Mesendoderm (in vitro differentiated cells): ENCODE measurements at regions not wholly inside any gene's neighbourhood (a gene's known extent, or its start where the extent isn't known, plus 50 kb on each side); places are given as distances from the start of the nearest gene placed in this dataset.
"Not testable (repeated sequence)": the region's sequence is repeated elsewhere in the genome, so short reads cannot be mapped to it uniquely, and the experiment has no call there.

Source experiments
- DNase-seq: peaks from one replicate; pipeline ENCODE4 v3.0.0; 2013
- H2AK5ac ChIP-seq: 2 replicates; pipeline ENCODE4 v1.6.1; 2013; ENCODE audit warnings: low read length, inconsistent platforms
- H2BK120ac ChIP-seq: 2 replicates; pipeline ENCODE4 v1.6.1; 2013; ENCODE audit warnings: low read depth, mild to moderate bottlenecking, low read length, moderate library complexity, mixed read lengths
- H2BK15ac ChIP-seq: replicated peaks from 2 replicates; pipeline ENCODE4 v1.6.1; 2013; ENCODE audit warnings: low read depth, mild to moderate bottlenecking, moderate library complexity
- H2BK5ac ChIP-seq: 2 replicates; pipeline ENCODE4 v1.6.1; 2013; ENCODE audit warnings: low read length, inconsistent platforms
- H3K18ac ChIP-seq: 2 replicates; pipeline ENCODE4 v1.6.1; 2013; ENCODE audit warnings: mild to moderate bottlenecking, low read length, mixed read lengths
- H3K23ac ChIP-seq: one replicate; pipeline ENCODE4 v1.6.1; 2013; ENCODE audit warnings: low read length
- H3K27ac ChIP-seq: 2 replicates; pipeline ENCODE4 v1.5.1; 2013; ENCODE audit warnings: low read depth, mild to moderate bottlenecking, inconsistent platforms, low read length, moderate library complexity
- H3K27me3 ChIP-seq: 2 replicates; pipeline ENCODE4 v1.6.1; 2013; ENCODE audit warnings: low read length, control low read depth, mild to moderate bottlenecking, inconsistent platforms; ENCODE audit not compliant: insufficient read depth, poor library complexity
- H3K36me3 ChIP-seq: 2 replicates; pipeline ENCODE4 v1.6.1; 2013; ENCODE audit warnings: low read length, inconsistent platforms; ENCODE audit not compliant: control insufficient read depth, insufficient read depth
- H3K4ac ChIP-seq: one replicate; pipeline ENCODE4 v1.6.1; 2013; ENCODE audit warnings: low read depth, mild to moderate bottlenecking, low read length, moderate library complexity
- H3K4me1 ChIP-seq: 2 replicates; pipeline ENCODE4 v1.6.1; 2013; ENCODE audit warnings: low read depth, low read length, inconsistent platforms; ENCODE audit not compliant: control insufficient read depth
- H3K4me2 ChIP-seq: 2 replicates; pipeline ENCODE4 v1.6.1; 2013; ENCODE audit warnings: low read length
- H3K4me3 ChIP-seq: 2 replicates; pipeline ENCODE4 v1.5.1; 2013; ENCODE audit warnings: mild to moderate bottlenecking, low read length
- H3K56ac ChIP-seq: one replicate; pipeline ENCODE4 v1.6.1; 2013; ENCODE audit warnings: low read length
- H3K79me1 ChIP-seq: 2 replicates; pipeline ENCODE4 v1.6.1; 2013; ENCODE audit warnings: low read length, inconsistent platforms
- H3K79me2 ChIP-seq: 2 replicates; pipeline ENCODE4 v1.6.1; 2013; ENCODE audit warnings: mild to moderate bottlenecking, low read length; ENCODE audit not compliant: control insufficient read depth, insufficient read depth
- H3K9ac ChIP-seq: 2 replicates; pipeline ENCODE4 v1.6.1; 2013; ENCODE audit warnings: low read length, inconsistent platforms
- H4K5ac ChIP-seq: one replicate; pipeline ENCODE4 v1.6.1; 2013; ENCODE audit warnings: low read length
- H4K8ac ChIP-seq: one replicate; pipeline ENCODE4 v1.6.1; 2013; ENCODE audit warnings: low read depth, mild to moderate bottlenecking, control low read depth, low read length, moderate library complexity
- WGBS: extraction: QIAGEN DNeasy Blood & Tissue Kit; methylation state at CpG from one replicate; pipeline ENCODE4 v1.1.7; 2013; ENCODE audit warnings: low lambda C conversion rate, missing lambda C conversion rate; ENCODE audit not compliant: insufficient coverage; ENCODE audit errors: extremely low coverage; 5-methylcytosine and 5-hydroxymethylcytosine counted together

DNA sequence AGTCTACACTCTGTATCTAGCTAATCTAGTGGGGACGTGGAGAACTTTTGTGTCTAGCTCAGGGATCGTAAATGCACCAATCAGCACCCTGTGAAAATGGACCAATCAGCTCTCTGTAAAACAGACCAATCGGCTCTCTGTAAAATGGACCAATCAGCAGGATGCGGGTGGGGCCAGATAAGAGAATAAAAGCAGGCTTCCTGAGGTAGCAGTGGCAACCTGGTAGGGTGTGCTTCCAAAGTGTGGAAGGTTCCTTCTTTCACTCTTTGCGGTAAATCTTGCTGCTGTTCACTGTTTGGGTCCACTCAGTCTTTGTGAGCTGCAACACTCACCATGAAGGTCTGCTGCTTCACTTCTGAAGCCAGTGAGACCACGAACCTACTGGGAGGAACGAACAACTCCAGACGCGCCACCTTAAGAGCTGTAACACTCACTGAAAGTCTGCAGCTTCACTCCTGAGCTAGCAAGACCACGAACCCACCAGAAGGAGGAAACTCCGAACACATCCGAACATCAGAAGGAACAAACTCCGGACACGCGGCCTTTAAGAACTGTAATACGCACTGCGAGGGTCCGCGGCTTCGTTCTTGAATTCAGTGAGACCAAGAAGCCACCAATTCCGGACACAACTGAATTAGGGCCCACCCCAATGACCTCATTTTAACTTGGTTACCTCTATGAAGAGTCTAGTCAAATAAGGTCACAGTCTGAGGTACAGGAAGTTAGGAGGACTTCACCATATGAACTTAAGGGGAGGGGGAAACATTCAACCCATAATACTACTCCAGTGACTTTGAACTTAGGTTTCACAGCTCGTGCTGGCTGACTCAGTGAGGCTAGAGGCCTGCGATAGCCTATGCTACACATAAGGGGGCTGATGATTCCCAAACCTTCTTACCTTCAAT is 59.8 kb upstream of the LPGAT1 start:
- not testable (repeated sequence) for H3K4me3 ChIP-seq

GRCh38 chr1:211889307-211890090 is 58.9 kb upstream of the LPGAT1 start:
- H2AK5ac ChIP-seq, H2BK15ac ChIP-seq, H4K5ac ChIP-seq, H3K79me1 ChIP-seq, H4K8ac ChIP-seq, H2BK120ac ChIP-seq, H3K4me2 ChIP-seq, H3K27me3 ChIP-seq, H3K79me2 ChIP-seq, H3K4me3 ChIP-seq, H2BK5ac ChIP-seq, H3K4me1 ChIP-seq, H3K23ac ChIP-seq, H3K4ac ChIP-seq, H3K27ac ChIP-seq, H3K36me3 ChIP-seq: not testable (repeated sequence)
- Histone ChIP-seq H3K56ac (peak overlapping the region; percentile 82), H3K18ac (peak overlapping the region; percentile 32), H3K9ac (peak overlapping the region; percentile 50)
- WGBS = no CpG with 5 or more reads among the region's 50 CpGs
- DNase-seq = peak; percentile 48

More for the DNA sequence above, 59.8 kb upstream of the LPGAT1 start:
- not testable (repeated sequence) for DNase-seq, H2BK5ac ChIP-seq, H4K5ac ChIP-seq, H2AK5ac ChIP-seq, H2BK15ac ChIP-seq, H3K9ac ChIP-seq, H2BK120ac ChIP-seq, H3K18ac ChIP-seq, H3K4ac ChIP-seq, H3K79me2 ChIP-seq, H3K4me2 ChIP-seq, H3K56ac ChIP-seq, H4K8ac ChIP-seq, H3K36me3 ChIP-seq, H3K27me3 ChIP-seq, H3K79me1 ChIP-seq, H3K4me1 ChIP-seq, H3K27ac ChIP-seq, H3K23ac ChIP-seq
- no CpG with 5 or more reads among the region's 23 CpGs for WGBS

DNA sequence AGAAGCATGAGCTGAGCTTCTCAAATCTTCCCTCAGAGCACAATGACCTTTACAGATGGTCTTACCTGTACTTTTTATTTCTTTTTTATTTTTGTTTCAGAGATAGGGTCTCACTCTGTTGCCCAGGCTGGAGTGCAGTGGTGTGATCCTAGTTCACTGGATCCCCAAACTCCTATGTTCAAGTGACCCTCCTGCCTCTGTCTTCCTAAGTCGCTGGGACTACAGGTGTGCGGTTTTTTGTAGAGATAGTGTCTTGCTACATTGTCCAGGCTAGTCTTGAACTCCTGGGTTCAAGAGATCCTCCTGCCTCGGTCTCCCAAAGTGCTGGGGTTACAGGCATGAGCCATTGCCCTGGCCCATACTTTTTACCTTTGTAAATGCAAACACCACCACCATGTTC is 56.0 kb upstream of the LPGAT1 start:
- H3K4me2 ChIP-seq = no peak overlapping the region
- no CpG with 5 or more reads among the region's 3 CpGs for WGBS

DNA sequence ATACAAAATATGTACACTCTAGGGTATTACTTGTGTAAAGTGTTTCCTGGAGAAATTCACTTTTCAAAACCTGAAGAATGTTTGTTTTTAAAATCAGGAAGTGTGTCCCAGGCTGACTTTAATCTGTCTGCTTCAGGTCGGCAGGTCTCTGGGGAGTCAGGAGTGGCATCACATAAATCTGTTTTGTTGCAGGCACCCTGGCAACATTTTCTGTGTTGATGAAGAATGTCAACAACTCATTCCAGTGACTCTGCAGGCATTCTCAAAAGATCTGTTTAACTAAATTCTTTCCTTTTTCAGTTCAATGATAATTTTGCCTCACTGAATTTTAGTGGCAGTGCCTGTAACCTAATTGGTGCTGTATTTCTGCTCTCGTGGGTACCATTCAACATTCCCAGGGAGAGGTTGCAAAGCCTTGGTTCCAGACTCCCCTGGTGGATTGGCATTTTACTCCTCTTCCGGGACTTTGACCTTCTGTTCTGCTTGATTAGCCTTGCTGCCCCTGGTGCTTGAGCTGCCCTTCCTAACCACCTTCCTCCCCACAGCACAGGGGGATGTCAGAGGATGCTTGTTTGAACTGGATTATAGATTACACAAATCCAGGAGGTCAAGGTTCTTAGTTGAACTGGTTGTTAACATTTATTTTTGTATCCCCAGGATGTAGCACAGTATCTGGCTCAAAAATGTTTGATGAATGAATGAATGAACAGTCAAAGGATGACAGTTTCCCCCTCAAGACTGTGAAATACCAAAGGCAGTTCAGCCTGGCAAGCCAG is 55.4 kb upstream of the LPGAT1 start:
- Histone ChIP-seq H3K79me2 (no peaks in the 10 kb centered on the region), H2BK15ac (no peak overlapping the region), H3K4me3 (no peak overlapping the region), H3K23ac (no peak overlapping the region), H3K18ac (no peak overlapping the region), H2AK5ac (no peak overlapping the region), H4K8ac (no peak overlapping the region), H3K9ac (no peak overlapping the region), H3K4ac (no peak overlapping the region), H3K36me3 (no peaks in the 10 kb centered on the region), H2BK5ac (no peak overlapping the region), H3K56ac (no peak overlapping the region), H3K4me2 (no peak overlapping the region), H2BK120ac (no peak overlapping the region), H4K5ac (no peak overlapping the region), H3K4me1 (peaks cover 2% of the 10 kb centered on the region), H3K27me3 (no peaks in the 10 kb centered on the region), H3K27ac (no peak overlapping the region), H3K79me1 (no peaks in the 10 kb centered on the region)
- no peak for DNase-seq
- no CpG with 5 or more reads among the region's 3 CpGs for WGBS

More for the DNA sequence above, 56.0 kb upstream of the LPGAT1 start:
- Histone ChIP-seq H3K36me3 (no peaks in the 10 kb centered on the region), H2BK15ac (no peak overlapping the region), H2AK5ac (no peak overlapping the region), H2BK5ac (no peak overlapping the region), H2BK120ac (no peak overlapping the region), H3K79me1 (no peaks in the 10 kb centered on the region), H3K9ac (no peak overlapping the region), H3K4ac (no peak overlapping the region), H4K8ac (no peak overlapping the region), H3K56ac (no peak overlapping the region), H4K5ac (no peak overlapping the region), H3K18ac (no peak overlapping the region), H3K27me3 (no peaks in the 10 kb centered on the region), H3K4me1 (peaks cover 2% of the 10 kb centered on the region), H3K23ac (no peak overlapping the region), H3K27ac (no peak overlapping the region), H3K4me3 (no peak overlapping the region), H3K79me2 (no peaks in the 10 kb centered on the region)
- DNase-seq = no peak

- Histone ChIP-seq H4K5ac (no peak overlapping the region), H2BK5ac (no peak overlapping the region), H3K4ac (no peak overlapping the region), H3K23ac (no peak overlapping the region), H3K79me1 (no peaks in the 10 kb centered on the region), H2AK5ac (no peak overlapping the region), H3K79me2 (no peaks in the 10 kb centered on the region), H3K36me3 (no peaks in the 10 kb centered on the region), H3K4me1 (peaks cover 2% of the 10 kb centered on the region), H3K9ac (no peak overlapping the region), H2BK15ac (no peak overlapping the region), H3K4me2 (no peak overlapping the region), H4K8ac (no peak overlapping the region), H3K27me3 (no peaks in the 10 kb centered on the region), H3K18ac (no peak overlapping the region), H3K4me3 (no peak overlapping the region), H3K27ac (no peak overlapping the region), H2BK120ac (no peak overlapping the region), H3K56ac (no peak overlapping the region)
- no CpG with 5 or more reads among the region's 4 CpGs for WGBS
- no peak for DNase-seq
Measured at GRCh38 chr1:211882381-211883004, 51.9 kb upstream of the LPGAT1 start.
